ENCODE measurements at regions not wholly inside any gene's neighbourhood (a gene's known extent, or its start where the extent isn't known, plus 50 kb on each side); places are given as distances from the start of the nearest gene placed in this dataset.

GRCh38 chr4:123606336-123606735 lies 209.7 kb downstream of the SPRY1 start:
- no peak for TF ChIP-seq GATA3 (IDR thresholded peaks at IDR 0.05; ENCODE audit: low read depth, low read length)
- TF ChIP-seq GATA2 (IDR thresholded peaks at IDR 0.05; ENCODE audit: low read depth, low read length), result no peak

Data from SH-SY5Y (cell line).